ENCODE measurements at regions not wholly inside any gene's neighbourhood (a gene's known extent, or its start where the extent isn't known, plus 50 kb on each side); places are given as distances from the start of the nearest gene placed in this dataset.

GRCh38 chr2:38465789-38466127 is 88.7 kb upstream of the ATL2 start (continued):
- TF ChIP-seq ZNF318 (CRISPR knock-in tag; IDR thresholded peaks at IDR 0.05) (0 out of 2 replicates have a peak, but pooled peaks have one; percentile 45), ZNF276 (CRISPR knock-in tag; IDR thresholded peaks at IDR 0.05; ENCODE audit: low read depth) (0 out of 2 replicates have a peak, but pooled peaks have one; percentile 51), MAFK (conservative IDR thresholded peaks at IDR 0.05 in 1 of 2, IDR thresholded peaks at IDR 0.05 in 1 of 2; ENCODE audit: low read length in 2 of 2) (no peak), ZBTB33 (CRISPR knock-in tag; IDR thresholded peaks at IDR 0.05) (no peak), ZNF512 (CRISPR knock-in tag; IDR thresholded peaks at IDR 0.05) (no peak), AHDC1 (CRISPR knock-in tag; IDR thresholded peaks at IDR 0.05; ENCODE audit: borderline replicate concordance) (no peak), ZMYM4 (CRISPR knock-in tag; IDR thresholded peaks at IDR 0.05) (peak; percentile 68), ZNF772 (CRISPR knock-in tag; IDR thresholded peaks at IDR 0.05) (no peak), NFRKB (IDR thresholded peaks at IDR 0.05) (no peak)
